ENCODE measurements at regions not wholly inside any gene's neighbourhood (a gene's known extent, or its start where the extent isn't known, plus 50 kb on each side); places are given as distances from the start of the nearest gene placed in this dataset.
"Not testable (repeated sequence)": the region's sequence is repeated elsewhere in the genome, so short reads cannot be mapped to it uniquely, and the experiment has no call there.

DNA sequence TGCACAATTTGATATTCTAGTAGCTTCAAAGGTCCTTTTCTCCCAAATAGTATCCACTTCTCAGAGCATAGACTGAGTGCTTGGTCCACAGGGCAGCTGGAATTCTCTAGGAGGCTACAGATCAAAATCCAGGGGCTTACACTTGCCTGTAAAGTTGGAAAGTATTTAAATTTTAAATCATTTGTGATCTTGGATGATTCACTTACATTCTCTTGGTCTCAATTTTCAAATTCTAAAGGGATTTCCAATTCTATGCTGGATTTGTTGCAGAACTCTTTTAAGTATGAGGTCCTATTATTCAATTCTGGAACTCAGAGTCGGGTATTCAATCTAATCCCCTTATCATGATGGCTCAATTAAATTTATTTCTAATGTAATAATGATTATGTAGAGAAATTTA lies 492.3 kb downstream of the NYAP2 start:
- no peak for DNase-seq

DNA sequence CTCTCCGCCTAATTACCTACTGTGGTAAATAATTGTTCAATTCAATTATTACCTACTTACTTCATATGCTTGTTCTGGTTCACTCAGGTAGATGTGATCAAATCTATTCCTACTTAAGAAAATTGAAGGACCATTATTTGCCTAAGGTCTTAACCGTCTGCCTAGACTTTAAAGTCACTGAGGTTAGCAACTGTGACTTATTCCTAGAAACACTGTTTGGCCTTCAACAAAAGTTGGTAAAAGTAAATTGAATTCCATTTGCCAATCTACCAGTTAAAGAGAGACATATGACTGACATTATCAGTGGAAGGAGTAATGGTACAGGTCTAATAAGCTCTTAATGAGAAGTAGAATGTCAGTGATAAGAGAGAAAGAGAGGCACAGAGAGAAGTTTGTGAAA lies 491.5 kb downstream of the NYAP2 start:
- DNase-seq = no peak

DNA sequence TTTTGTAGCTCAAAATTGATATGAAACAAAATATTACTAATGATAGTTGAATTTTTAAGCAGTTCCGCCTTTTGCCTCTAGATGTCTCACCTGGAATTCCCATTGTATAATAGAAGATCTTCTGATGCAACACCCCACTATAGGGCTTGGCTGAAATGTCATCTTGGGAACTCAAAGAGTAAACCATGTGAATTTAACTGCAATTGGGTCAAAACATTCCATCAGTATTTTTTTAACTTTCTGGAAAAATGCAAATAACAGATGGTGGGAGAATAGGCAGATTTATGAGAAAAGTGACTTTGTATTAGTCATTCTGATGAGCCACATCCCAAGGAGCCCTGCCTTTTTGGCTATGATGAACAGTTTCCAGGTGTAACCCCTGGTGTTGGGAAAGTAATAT lies 489.9 kb downstream of the NYAP2 start:
- peak in 1 of 2 experiments; percentile 19 for DNase-seq

- DNase-seq = no peak
Observed at GRCh38 chr2:225867071-225867470, 467.6 kb downstream of the NYAP2 start.

DNA sequence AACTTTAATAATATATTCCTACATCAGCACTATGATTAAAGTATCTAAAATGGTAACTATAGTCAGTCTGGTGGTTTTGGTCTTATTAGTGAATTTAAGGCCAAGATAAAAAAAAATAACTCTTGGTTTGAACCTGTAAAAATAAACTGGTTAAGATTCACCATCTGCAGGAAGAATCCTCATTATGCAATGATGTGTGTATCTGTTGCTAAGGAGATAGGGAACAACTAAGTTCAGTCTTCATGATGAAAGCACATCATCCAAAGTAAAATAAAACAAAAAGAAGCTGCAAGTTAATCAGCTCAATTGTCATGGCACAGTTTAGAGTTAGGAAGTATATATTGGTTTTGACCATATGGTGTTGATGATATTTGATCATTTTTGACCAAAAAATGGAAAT lies 466.0 kb downstream of the NYAP2 start:
- DNase-seq = no peak

DNA sequence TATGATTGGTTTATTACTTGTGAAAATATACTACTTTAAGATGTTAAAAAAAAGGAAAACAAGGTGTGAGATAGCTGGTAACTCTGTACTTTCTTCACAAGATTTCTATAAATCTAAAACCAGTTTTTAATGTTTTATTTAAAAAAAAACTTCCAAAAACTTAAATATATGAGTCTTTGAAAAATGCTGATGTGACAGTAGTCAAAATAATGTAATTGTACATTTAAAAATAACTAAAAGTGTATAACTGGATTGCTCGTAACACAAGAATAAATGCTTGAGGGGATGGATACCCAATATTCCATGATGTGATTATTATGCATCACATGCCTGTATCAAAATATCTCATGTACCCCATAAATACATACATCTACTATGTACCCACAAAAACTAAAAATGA lies 464.9 kb downstream of the NYAP2 start:
- DNase-seq = no peak

GRCh38 chr2:225842939-225843338 lies 443.4 kb downstream of the NYAP2 start:
- no peak for DNase-seq

GRCh38 chr2:225841314-225841713 lies 441.8 kb downstream of the NYAP2 start:
- DNase-seq = no peak

GRCh38 chr2:225837328-225837727 lies 437.8 kb downstream of the NYAP2 start:
- no peak for DNase-seq

DNA sequence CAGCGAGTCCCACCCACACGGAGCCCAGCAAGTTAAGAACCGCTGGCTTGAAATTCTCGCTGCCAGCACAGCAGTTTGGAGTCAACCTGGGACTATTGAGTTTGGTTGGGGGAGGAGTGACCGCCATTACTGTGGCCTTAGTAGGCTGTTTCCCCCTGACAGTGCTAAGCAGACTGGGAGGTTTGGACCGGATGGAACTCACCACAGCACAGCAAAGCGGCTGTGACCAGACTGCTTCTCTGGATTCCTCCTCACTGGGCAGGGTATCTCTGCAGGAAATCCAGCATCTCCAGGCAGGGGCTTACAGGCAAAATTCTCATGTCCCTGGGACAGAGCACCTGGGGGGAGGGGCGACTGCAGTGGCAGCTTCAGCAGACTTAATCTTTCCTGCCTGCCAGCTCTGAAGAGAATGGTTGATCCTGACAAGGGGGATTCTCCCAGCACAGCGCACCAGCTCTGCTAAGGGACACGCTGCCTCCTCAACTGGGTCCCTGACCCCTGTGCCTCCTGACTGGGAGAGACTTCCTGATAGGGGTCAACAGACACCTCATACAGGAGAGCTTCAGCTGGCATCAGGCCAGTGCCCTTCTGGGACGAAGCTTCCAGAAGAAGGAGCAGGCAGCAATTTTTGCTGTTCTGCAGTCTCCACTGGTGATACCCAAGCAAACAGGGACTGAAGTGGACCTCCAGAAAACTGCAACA lies 425.4 kb downstream of the NYAP2 start:
- no peak for DNase-seq

GRCh38 chr2:225821351-225821750 lies 421.8 kb downstream of the NYAP2 start:
- DNase-seq = no peak

GRCh38 chr2:225820826-225821225 lies 421.3 kb downstream of the NYAP2 start:
- DNase-seq = no peak

GRCh38 chr2:225814554-225814953 lies 415.0 kb downstream of the NYAP2 start:
- DNase-seq = no peak

DNA sequence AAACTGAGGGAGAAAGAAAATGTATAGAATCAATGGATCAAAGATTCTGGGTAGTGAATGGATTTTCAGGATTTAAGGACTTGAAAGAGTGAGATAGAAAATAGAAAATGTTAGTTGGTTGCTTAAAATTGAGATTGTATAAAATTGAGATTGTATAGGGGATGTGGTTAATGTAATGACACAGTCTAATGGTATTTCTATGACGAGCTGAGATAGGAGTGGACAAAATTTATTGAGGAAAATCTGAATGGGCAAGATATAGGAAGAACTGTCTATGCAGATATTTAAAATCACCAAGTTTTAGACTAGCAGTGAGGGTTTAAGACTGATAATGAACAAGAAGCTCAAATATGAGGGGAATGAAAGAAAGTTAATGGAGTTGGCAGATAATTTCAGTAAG lies 406.6 kb downstream of the NYAP2 start:
- DNase-seq = no peak

DNA sequence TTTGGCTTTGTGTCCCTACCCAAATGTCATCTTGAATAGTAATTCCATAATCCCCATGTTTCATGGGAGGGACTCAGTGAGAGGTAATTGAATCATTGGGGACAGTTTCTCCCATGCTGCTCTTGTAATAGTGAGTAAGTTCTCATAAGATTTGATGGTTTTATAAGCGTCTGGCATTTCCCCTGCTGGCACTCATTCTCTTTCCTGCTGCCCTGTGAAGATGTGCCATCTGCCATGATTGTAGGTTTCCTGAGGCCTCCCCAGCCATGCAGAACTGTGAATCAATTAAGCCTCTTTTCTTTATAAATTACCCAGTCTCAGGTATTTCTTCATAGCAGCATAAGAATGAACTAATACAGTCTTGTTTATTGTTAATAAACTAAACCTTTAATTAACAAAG lies 402.6 kb downstream of the NYAP2 start:
- not testable (repeated sequence) for DNase-seq

DNA sequence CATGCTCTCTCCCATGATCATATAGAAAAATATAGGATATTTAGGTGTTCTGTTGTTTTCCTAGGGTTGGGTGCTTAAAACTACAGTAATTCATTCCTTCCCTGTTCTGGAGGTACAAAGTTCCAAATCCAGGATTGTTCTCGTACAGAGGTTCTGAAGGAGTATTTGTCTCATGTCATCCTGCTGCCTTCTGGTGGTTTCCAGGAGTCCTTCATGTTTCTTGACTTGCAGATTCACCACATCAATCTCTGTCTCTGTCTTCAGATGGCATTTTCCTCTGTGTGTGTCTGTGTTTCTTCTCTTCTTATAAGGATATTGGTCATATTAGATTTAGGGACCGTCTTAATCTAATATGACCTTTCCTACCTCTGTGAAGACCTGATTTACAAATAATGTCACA lies 397.9 kb downstream of the NYAP2 start:
- DNase-seq = no peak

GRCh38 chr2:225794652-225795400 lies 395.3 kb downstream of the NYAP2 start:
- DNase-seq = no peak

GRCh38 chr2:225793736-225794550 lies 394.4 kb downstream of the NYAP2 start:
- DNase-seq = no peak

DNA sequence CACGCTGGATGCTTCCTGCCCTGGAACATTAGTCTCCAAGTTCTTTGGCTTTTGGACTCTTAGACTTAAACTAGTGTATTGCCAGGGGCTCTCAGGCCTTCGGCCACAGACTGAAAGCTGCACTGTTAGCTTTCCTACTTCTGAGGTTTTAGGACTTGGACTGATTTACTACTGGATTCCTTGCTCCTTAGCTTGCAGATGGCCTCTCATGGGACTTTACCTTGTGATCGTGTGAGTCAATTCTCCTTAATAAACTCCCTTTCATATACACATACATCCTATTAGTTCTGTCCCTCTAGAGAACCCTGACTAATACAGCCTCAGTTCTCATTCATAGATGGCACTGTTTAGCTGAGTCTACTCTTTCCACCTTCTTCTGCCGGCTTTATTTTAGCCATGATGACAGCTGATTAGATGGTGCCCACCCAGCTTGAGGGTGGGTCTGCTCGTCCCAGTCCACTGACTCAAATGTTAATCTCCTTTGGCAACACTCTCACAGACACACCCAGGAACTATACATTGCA lies 389.1 kb downstream of the NYAP2 start:
- no peak for DNase-seq

DNA sequence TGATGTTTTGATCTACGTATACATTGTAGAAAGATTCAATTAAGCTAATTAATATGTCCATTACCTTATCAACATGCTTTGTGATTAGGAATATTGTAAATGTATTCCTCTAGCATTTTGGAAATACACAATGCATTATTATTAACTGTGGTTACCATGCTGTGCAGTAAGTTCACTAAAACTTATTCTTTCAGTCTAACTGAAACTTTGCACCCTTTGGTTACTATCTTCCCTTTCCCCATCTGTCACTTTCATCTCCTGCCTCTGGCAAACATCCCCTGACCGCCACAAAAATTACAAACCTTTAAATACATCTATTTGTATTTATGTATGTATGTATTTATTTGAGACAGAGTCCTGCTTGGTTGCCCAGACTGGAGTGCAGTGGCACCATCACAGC lies 388.0 kb downstream of the NYAP2 start:
- DNase-seq = no peak

DNA sequence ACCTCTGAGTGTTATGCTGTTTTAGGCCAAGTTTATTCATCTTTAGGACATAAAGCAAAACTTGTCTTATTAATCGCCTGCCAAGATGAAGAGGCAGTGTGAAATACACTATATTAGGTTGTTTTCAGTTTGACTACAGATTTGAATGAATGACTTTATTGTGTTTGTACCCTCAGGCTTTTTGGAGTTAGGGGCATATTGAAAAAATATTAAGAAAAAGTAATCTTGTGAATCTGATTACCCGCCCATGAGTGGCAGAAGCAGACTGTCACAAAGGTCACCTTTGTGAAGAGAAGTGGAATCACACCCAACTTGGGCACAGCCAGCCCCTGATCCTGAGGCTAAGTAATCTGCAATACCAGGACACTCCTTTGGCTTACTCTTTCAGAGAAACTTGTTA lies 382.5 kb downstream of the NYAP2 start:
- DNase-seq = no peak

- DNase-seq = no peak
Observed at GRCh38 chr2:225781145-225781544, 381.6 kb downstream of the NYAP2 start.

DNA sequence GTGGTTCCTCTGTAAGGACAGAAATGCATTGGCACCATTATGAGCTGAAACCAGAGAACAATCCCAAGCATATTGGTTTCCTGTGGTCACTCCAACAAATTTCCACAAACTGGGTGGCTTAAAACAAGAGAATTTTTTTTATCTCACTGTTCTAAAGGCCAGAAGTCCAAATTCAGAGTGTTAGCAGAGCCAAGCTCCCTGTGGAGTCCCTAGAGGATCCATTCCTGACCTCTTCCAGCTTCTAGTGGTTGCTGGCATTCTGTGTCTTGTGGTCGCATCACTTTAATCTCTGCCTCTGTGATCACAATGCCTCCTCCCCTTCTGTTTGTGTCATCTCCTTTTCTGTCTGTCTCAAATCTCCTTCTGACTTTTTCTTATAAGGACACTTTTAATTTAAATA lies 380.3 kb downstream of the NYAP2 start:
- no peak for DNase-seq

DNA sequence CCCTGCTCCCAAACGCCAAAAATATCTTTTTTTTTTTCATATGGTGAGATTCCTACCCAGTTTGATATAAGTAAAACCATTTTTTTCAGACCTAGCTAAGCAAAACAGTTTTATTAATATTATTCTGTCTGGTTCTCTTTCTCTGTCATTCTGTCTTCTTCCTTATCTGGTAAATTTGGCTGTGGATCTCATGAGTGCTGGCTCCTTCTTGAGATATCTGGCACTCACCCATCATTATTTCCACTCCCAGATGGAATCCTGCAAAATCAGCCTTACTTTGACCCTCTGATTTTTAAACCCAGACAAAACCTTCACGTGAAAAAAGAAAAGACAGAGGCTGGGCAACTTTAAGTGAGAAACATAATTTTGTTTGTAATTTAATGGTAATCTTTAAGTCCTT lies 373.6 kb downstream of the NYAP2 start:
- DNase-seq = no peak
